Retinal pigment epithelial cell (primary cell): ENCODE measurements at regions not wholly inside any gene's neighbourhood (a gene's known extent, or its start where the extent isn't known, plus 50 kb on each side); places are given as distances from the start of the nearest gene placed in this dataset.

Experiments used
- DNase-seq: peaks from one replicate; pipeline ENCODE4 v3.0.0-alpha.2; 2010; ENCODE audit warnings: low read depth
- H3K4me3 ChIP-seq: 2 replicates; pipeline ENCODE4 v1.5.1; 2011; ENCODE audit warnings: mild to moderate bottlenecking, low read length, control low read depth, moderate library complexity
- TF ChIP-seq, protein P1 (sequence below): conservative IDR thresholded peaks from 2 replicates; pipeline ENCODE4 v1.5.1; 2011; ENCODE audit warnings: low read depth, low read length, control low read depth, inconsistent platforms

DNA sequence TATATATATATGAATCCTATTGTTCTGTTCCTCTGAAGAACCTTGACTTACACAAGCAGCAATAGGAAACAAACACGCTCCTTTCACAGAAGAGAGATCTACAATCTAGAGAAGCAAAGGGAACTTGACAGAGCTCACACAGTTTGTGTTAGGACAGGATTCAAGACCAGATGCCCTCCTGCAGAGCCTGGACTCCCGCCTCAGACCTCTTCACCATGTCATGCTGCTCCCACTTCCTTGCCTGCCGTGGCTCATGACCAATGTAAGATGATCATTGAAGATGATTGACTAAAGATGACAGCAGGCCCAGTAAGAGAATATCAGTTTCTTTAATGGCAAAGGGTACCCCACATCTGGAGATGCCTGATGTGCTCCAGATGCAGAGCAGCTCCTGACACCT lies 111.2 kb upstream of the AGAP1 start:
- TF ChIP-seq, protein P1, sequence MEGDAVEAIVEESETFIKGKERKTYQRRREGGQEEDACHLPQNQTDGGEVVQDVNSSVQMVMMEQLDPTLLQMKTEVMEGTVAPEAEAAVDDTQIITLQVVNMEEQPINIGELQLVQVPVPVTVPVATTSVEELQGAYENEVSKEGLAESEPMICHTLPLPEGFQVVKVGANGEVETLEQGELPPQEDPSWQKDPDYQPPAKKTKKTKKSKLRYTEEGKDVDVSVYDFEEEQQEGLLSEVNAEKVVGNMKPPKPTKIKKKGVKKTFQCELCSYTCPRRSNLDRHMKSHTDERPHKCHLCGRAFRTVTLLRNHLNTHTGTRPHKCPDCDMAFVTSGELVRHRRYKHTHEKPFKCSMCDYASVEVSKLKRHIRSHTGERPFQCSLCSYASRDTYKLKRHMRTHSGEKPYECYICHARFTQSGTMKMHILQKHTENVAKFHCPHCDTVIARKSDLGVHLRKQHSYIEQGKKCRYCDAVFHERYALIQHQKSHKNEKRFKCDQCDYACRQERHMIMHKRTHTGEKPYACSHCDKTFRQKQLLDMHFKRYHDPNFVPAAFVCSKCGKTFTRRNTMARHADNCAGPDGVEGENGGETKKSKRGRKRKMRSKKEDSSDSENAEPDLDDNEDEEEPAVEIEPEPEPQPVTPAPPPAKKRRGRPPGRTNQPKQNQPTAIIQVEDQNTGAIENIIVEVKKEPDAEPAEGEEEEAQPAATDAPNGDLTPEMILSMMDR, result no peak
- DNase-seq, result no peak
- H3K4me3 ChIP-seq, result no peak overlapping the region

- DNase-seq, result no peak
- TF ChIP-seq, protein P1, result no peak
- no peak overlapping the region for H3K4me3 ChIP-seq
Measured at GRCh38 chr2:235383272-235383843, 110.5 kb upstream of the AGAP1 start.

- DNase-seq, result no peak
- no peak overlapping the region for H3K4me3 ChIP-seq
- TF ChIP-seq, protein P1, result no peak
Measured at GRCh38 chr2:235384624-235385023, 109.2 kb upstream of the AGAP1 start.

- DNase-seq, result no peak
- no peak overlapping the region for H3K4me3 ChIP-seq
- TF ChIP-seq, protein P1, result no peak
Measured at GRCh38 chr2:235389626-235390025, 104.2 kb upstream of the AGAP1 start.

DNA sequence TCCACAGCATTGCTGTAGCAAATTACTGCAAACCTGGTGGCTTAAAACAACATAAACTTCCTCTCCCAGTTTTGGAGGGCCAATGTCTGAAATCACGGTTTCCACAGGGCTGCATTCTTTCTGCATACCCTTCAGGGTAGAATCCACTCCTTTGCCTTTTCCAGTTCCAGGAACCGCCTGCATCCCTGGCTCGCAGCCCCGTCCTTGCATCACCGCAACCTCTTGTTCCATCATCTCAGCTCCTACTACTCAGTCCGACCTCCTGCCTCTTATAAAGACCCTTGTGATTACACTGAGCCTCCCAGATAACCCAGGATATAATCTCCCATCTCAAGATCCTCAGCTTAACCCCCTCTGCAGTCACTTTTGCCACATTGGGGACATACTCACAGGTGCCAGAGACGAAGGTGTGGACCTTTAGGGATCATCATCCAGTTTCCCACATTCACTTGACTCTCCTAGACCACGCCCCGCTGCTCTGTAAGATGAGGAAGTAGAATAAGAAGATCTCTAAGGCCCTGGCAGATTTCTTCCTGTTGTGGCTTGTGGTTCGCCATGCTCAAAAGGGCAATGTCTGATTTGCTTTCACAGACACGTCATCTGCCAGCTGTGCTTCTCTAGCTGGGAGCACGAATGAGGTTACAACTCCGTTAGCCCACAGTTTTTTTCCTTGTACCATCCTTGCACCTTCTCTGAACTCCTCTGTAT lies 103.6 kb upstream of the AGAP1 start:
- TF ChIP-seq, protein P1, result no peak
- DNase-seq, result no peak
- no peak overlapping the region for H3K4me3 ChIP-seq

- no peak for DNase-seq
- H3K4me3 ChIP-seq, result no peak overlapping the region
- TF ChIP-seq, protein P1, result no peak
Measured at GRCh38 chr2:235390816-235391194, 103.0 kb upstream of the AGAP1 start.
